H1 (cell line): ENCODE measurements at regions not wholly inside any gene's neighbourhood (a gene's known extent, or its start where the extent isn't known, plus 50 kb on each side); places are given as distances from the start of the nearest gene placed in this dataset.

Experiments used
- CTCF ChIA-PET: fragments of 300-600 bp; sonication (Branson Sonifier 250); formaldehyde crosslinking; loops from one replicate; lab custom pipeline; 2021; ENCODE audit not compliant: partially characterized antibody; lab: Charles Lee
- POLR2A ChIA-PET: fragments of 300-600 bp; sonication (Branson Sonifier 250); formaldehyde crosslinking; loops from one replicate; lab custom pipeline; 2021; ENCODE audit warnings: inconsistent platforms; ENCODE audit not compliant: partially characterized antibody; lab: Charles Lee
- DNase-seq, 2 experiments: peaks; one replicate each; pipeline versions ENCODE4 v3.0.0 to v3.0.0-alpha.2; 2010 to 2022; ENCODE audit warnings: low spot score in 2 of 2, low read depth in 1 of 2, mixed read lengths in 1 of 2
- FAIRE-seq: peaks from 2 replicates; lab custom pipeline; 2011; peaks lifted over from hg19 to GRCh38; lab: Jason Lieb, UNC
- H2AFZ ChIP-seq: 2 replicates; pipeline ENCODE4 v1.8.1; 2012; ENCODE audit warnings: low read length, inconsistent platforms
- H2AK5ac ChIP-seq: 2 replicates; pipeline ENCODE4 v1.6.1; 2013; ENCODE audit warnings: low read depth, low read length
- H2BK120ac ChIP-seq: replicated peaks from 2 replicates; pipeline ENCODE3; 2013; ENCODE audit warnings: low read depth, low read length, inconsistent platforms
- H2BK12ac ChIP-seq: 2 replicates; pipeline ENCODE4 v1.6.1; 2013; ENCODE audit warnings: low read depth, low read length
- H2BK15ac ChIP-seq: 2 replicates; pipeline ENCODE4 v1.6.1; 2013; ENCODE audit warnings: low read length
- H2BK20ac ChIP-seq: 2 replicates; pipeline ENCODE4 v1.6.1; 2013; ENCODE audit warnings: low read length
- H2BK5ac ChIP-seq: 2 replicates; pipeline ENCODE4 v1.6.1; 2013; ENCODE audit warnings: low read depth, low read length
- H3K14ac ChIP-seq: 2 replicates; pipeline ENCODE4 v1.6.1; 2013; ENCODE audit warnings: inconsistent platforms; ENCODE audit not compliant: insufficient read length
- H3K18ac ChIP-seq: 2 replicates; pipeline ENCODE4 v1.6.1; 2013; ENCODE audit warnings: low read length; ENCODE audit errors: extremely low read depth
- H3K23ac ChIP-seq: 2 replicates; pipeline ENCODE4 v1.6.1; 2013; ENCODE audit warnings: inconsistent platforms; ENCODE audit not compliant: insufficient read length
- H3K23me2 ChIP-seq: 2 replicates; pipeline ENCODE4 v1.6.1; 2013; ENCODE audit warnings: low read depth, low read length
- H3K27ac ChIP-seq: 2 replicates; pipeline ENCODE4 v1.6.1; 2011; ENCODE audit warnings: low read depth, low read length, inconsistent platforms
- H3K27me3 ChIP-seq, 4 experiments: replicated peaks in 1 of 4; 1 replicate in 1 of 4; 2 replicates in 3 of 4; pipeline versions ENCODE4 v1.6.1 to v1.8.1; 2011 to 2013; ENCODE audit warnings: low read length in 3 of 4, mild to moderate bottlenecking in 3 of 4, inconsistent platforms in 2 of 4, mixed read lengths in 2 of 4, moderate library complexity in 1 of 4; ENCODE audit not compliant: control insufficient read depth in 3 of 4, insufficient read depth in 3 of 4; ENCODE audit errors: extremely low read depth in 1 of 4
- H3K36me3 ChIP-seq, 4 experiments: 2 replicates each; pipeline versions ENCODE4 v1.6.1 to v1.8.1; 2011 to 2013; ENCODE audit warnings: mild to moderate bottlenecking in 4 of 4, low read length in 3 of 4, moderate library complexity in 2 of 4, control low read depth in 1 of 4, inconsistent platforms in 1 of 4; ENCODE audit not compliant: insufficient read depth in 4 of 4, control insufficient read depth in 2 of 4
- H3K4ac ChIP-seq: replicated peaks from 2 replicates; pipeline ENCODE3; 2013; ENCODE audit warnings: low read length, low read depth, mixed read lengths, inconsistent platforms; ENCODE audit not compliant: insufficient read length
- H3K4me1 ChIP-seq, 4 experiments: replicated peaks in 1 of 4; 1 replicate in 1 of 4; 2 replicates in 3 of 4; pipeline versions ENCODE4 v1.6.1 to v1.8.1; 2011 to 2013; ENCODE audit warnings: low read length in 3 of 4, inconsistent platforms in 2 of 4, mixed read lengths in 1 of 4; ENCODE audit not compliant: insufficient read depth in 4 of 4, control insufficient read depth in 3 of 4
- H3K4me2 ChIP-seq, 2 experiments: 2 replicates each; pipeline versions ENCODE4 v1.6.1 to v1.8.1; 2011 to 2013; ENCODE audit warnings: low read depth in 2 of 2, low read length in 2 of 2, control low read depth in 1 of 2, inconsistent platforms in 1 of 2, mild to moderate bottlenecking in 1 of 2; ENCODE audit not compliant: insufficient read depth in 1 of 2
- H3K4me3 ChIP-seq, 4 experiments: fragments of 200-600, 300-600 bp in 1 of 4; sonication (generic), shearing (Covaris generic), sonication (Bioruptor Twin) in 1 of 4; 2 replicates each; pipeline versions ENCODE4 v1.5.1 to v1.8.1; 2011 to 2016; ENCODE audit warnings: low read length in 4 of 4, low read depth in 3 of 4, control low read depth in 2 of 4, inconsistent platforms in 2 of 4, mild to moderate bottlenecking in 2 of 4, mixed read lengths in 1 of 4, moderate library complexity in 1 of 4; ENCODE audit not compliant: insufficient read depth in 2 of 4; ENCODE audit errors: extremely low read depth in 1 of 4
- H3K56ac ChIP-seq: replicated peaks from 2 replicates; pipeline ENCODE3; 2013; ENCODE audit warnings: low read depth, mild to moderate bottlenecking, mixed read lengths, low read length, inconsistent platforms; ENCODE audit not compliant: insufficient read length
- H3K79me1 ChIP-seq: 2 replicates; pipeline ENCODE4 v1.6.1; 2013; ENCODE audit warnings: low read depth, low read length, control low read depth
- H3K79me2 ChIP-seq, 2 experiments: 2 replicates each; pipeline versions ENCODE4 v1.6.1 to v1.8.1; 2012 to 2013; ENCODE audit warnings: low read length in 2 of 2, mild to moderate bottlenecking in 2 of 2, inconsistent platforms in 1 of 2; ENCODE audit not compliant: insufficient read depth in 2 of 2, control insufficient read depth in 1 of 2
- H3K9ac ChIP-seq, 4 experiments: replicated peaks in 1 of 4; 1 replicate in 1 of 4; 2 replicates in 3 of 4; pipeline versions ENCODE4 v1.6.1 to v1.8.1; 2011 to 2013; ENCODE audit warnings: low read depth in 3 of 4, low read length in 3 of 4, control low read depth in 2 of 4, mild to moderate bottlenecking in 2 of 4, moderate library complexity in 2 of 4, inconsistent platforms in 1 of 4; ENCODE audit errors: extremely low read depth in 1 of 4
- H3K9me3 ChIP-seq, 2 experiments: 2 replicates each; pipeline versions ENCODE4 v1.6.1 to v1.8.1; 2012 to 2013; ENCODE audit warnings: mild to moderate bottlenecking in 2 of 2, moderate library complexity in 2 of 2, control low read depth in 1 of 2, inconsistent platforms in 1 of 2, low read depth in 1 of 2, low read length in 1 of 2, mixed read lengths in 1 of 2; ENCODE audit not compliant: insufficient read depth in 2 of 2
- H4K20me1 ChIP-seq, 2 experiments: replicated peaks in 1 of 2; 2 replicates each; pipeline versions ENCODE3 to v1.8.1; 2011 to 2013; ENCODE audit warnings: inconsistent platforms in 2 of 2, low read length in 2 of 2, mild to moderate bottlenecking in 1 of 2; ENCODE audit not compliant: insufficient read depth in 2 of 2, control insufficient read depth in 1 of 2
- H4K5ac ChIP-seq: 2 replicates; pipeline ENCODE4 v1.6.1; 2013; ENCODE audit warnings: low read length, low read depth, mixed read lengths, inconsistent platforms; ENCODE audit not compliant: insufficient read length
- H4K8ac ChIP-seq: 2 replicates; pipeline ENCODE4 v1.8.0; 2013; ENCODE audit warnings: mild to moderate bottlenecking, moderate library complexity, low read length, inconsistent platforms; ENCODE audit not compliant: insufficient read depth; ENCODE audit errors: extremely low read depth
- H4K91ac ChIP-seq: replicated peaks from 2 replicates; pipeline ENCODE3; 2013; ENCODE audit warnings: low read length, mixed read lengths, inconsistent platforms; ENCODE audit not compliant: insufficient read length
- ASH2L ChIP-seq: fragments of 200-600, 300-600 bp; sonication (generic); IDR thresholded peaks from one replicate; pipeline ENCODE4 v1.7.1; 2017; ENCODE audit warnings: low read length
- CHD2 ChIP-seq: IDR thresholded peaks from 2 replicates; pipeline ENCODE4 v1.6.1; 2012; ENCODE audit warnings: low read length, improper control_type of control experiment
- HDAC6 ChIP-seq: IDR thresholded peaks from one replicate; pipeline ENCODE4 v1.7.1; 2012; ENCODE audit warnings: low read depth, mild to moderate bottlenecking, inconsistent platforms, low read length, moderate library complexity
- JUN ChIP-seq: IDR thresholded peaks from 2 replicates; pipeline ENCODE4 v1.6.1; 2011; ENCODE audit warnings: low read depth, mild to moderate bottlenecking, improper control_type of control experiment, low read length
- MAFK ChIP-seq: IDR thresholded peaks from 2 replicates; pipeline ENCODE4 v1.6.1; 2012; ENCODE audit warnings: low read depth, mild to moderate bottlenecking, improper control_type of control experiment, low read length
- PHF8 ChIP-seq: fragments of 200-600 bp; sonication (generic); conservative IDR thresholded peaks from 2 replicates; pipeline ENCODE4 v1.7.1; 2012; ENCODE audit warnings: low read depth, mild to moderate bottlenecking, inconsistent platforms, low read length, moderate library complexity
- RXRA ChIP-seq: IDR thresholded peaks from 2 replicates; pipeline ENCODE4 v1.6.1; 2011; ENCODE audit warnings: low read depth, mild to moderate bottlenecking, low read length, moderate library complexity; ENCODE audit not compliant: insufficient read depth
- SRF ChIP-seq: IDR thresholded peaks from 2 replicates; pipeline ENCODE4 v1.6.1; 2011; ENCODE audit warnings: mild to moderate bottlenecking, low read depth, low read length, moderate library complexity
- SUZ12 ChIP-seq: fragments of 200-600 bp; sonication (generic); IDR thresholded peaks from 2 replicates; pipeline ENCODE4 v1.6.1; 2012; ENCODE audit warnings: mild to moderate bottlenecking, inconsistent platforms, low read length, moderate library complexity, mixed read lengths
- TAF1 ChIP-seq: IDR thresholded peaks from 2 replicates; pipeline ENCODE4 v1.6.1; 2011; ENCODE audit warnings: mild to moderate bottlenecking, low read depth, low read length
- TBP ChIP-seq: IDR thresholded peaks from 2 replicates; pipeline ENCODE4 v1.6.1; 2011; ENCODE audit warnings: low read depth, low read length, improper control_type of control experiment
- TEAD4 ChIP-seq: IDR thresholded peaks from 2 replicates; pipeline ENCODE4 v1.6.1; 2012; ENCODE audit warnings: low read depth, low read length, inconsistent platforms, mixed read lengths
- WGBS, 2 experiments: shearing (Covaris generic) in 1 of 2; methylation state at CpG; one replicate each; pipeline versions ENCODE4 v1.1.6 to v1.1.7; 2013 to 2015; ENCODE audit warnings: low lambda C conversion rate in 2 of 2, mixed read lengths in 2 of 2, inconsistent platforms in 1 of 2, low coverage in 1 of 2, missing lambda C conversion rate in 1 of 2; ENCODE audit not compliant: insufficient replicate concordance in 2 of 2, insufficient coverage in 1 of 2, insufficient read length in 1 of 2; ENCODE audit errors: extremely low coverage in 1 of 2, missing lambda C conversion rate in 1 of 2; 5-methylcytosine and 5-hydroxymethylcytosine counted together

GRCh38 chr16:17839907-17840306, 369.1 kb upstream of the XYLT1 start:
- no peaks in the 10 kb centered on the region for H3K79me2 ChIP-seq
- H2BK20ac ChIP-seq: no peak overlapping the region
- no peaks in the 10 kb centered on the region for H3K27me3 ChIP-seq
- no peak overlapping the region for H4K8ac ChIP-seq
- H3K18ac ChIP-seq: no peak overlapping the region
- no peak overlapping the region for H3K4me3 ChIP-seq
- H3K4ac ChIP-seq: no peak overlapping the region
- no peaks in the 10 kb centered on the region for H3K36me3 ChIP-seq
- no peak overlapping the region for H3K14ac ChIP-seq
- no peaks in the 10 kb centered on the region for H3K9me3 ChIP-seq
- no peak overlapping the region for H4K91ac ChIP-seq
- H2BK12ac ChIP-seq: no peak overlapping the region
- no peak overlapping the region for H2AK5ac ChIP-seq
- peaks cover 4 to 16% (median 11%) of the 10 kb centered on the region in 4 experiments; a peak in 6 of 7 replicates for H3K4me1 ChIP-seq
- H3K23me2 ChIP-seq: no peaks in the 10 kb centered on the region; the same call in 1 of the 2 replicates
- H4K5ac ChIP-seq: no peak overlapping the region
- H2BK5ac ChIP-seq: no peak overlapping the region
- 89% methylated on average over 5 of the region's 5 CpGs; no CpG with 5 or more reads in 1 of the 2 experiments for WGBS, 2 experiments
- no peak overlapping the region for H3K9ac ChIP-seq
- TF ChIP-seq TBP (no peak), TAF1 (no peak), TEAD4 (no peak), CHD2 (no peak), JUN (no peak), ASH2L (no peak), MAFK (no peak), RXRA (no peak), SRF (no peak), HDAC6 (no peak), PHF8 (no peak), SUZ12 (no peak)
- H3K23ac ChIP-seq: no peak overlapping the region
- H2BK120ac ChIP-seq: no peak overlapping the region
- no peak overlapping the region for H3K4me2 ChIP-seq
- FAIRE-seq (no peak), DNase-seq (no peak)
- no peak overlapping the region for H2AFZ ChIP-seq
- no peaks in the 10 kb centered on the region for H4K20me1 ChIP-seq
- H2BK15ac ChIP-seq: no peak overlapping the region
- H3K27ac ChIP-seq: no peak overlapping the region
- ChIA-PET POLR2A (no interaction called here), CTCF (interaction anchor here (1.4 kb wide), 1 partner anchor 13 kb away, joined by 4 read pairs; no protein-coding TSS in a partner anchor)
- H3K79me1 ChIP-seq: no peaks in the 10 kb centered on the region
- no peak overlapping the region for H3K56ac ChIP-seq
